CD8-positive, alpha-beta memory T cell (primary cell): ENCODE measurements at regions not wholly inside any gene's neighbourhood (a gene's known extent, or its start where the extent isn't known, plus 50 kb on each side); places are given as distances from the start of the nearest gene placed in this dataset.

Experiments used
- CTCF ChIA-PET: fragments of 350-600 bp; sonication (Branson Sonifier 250); formaldehyde crosslinking; loops from one replicate; lab custom pipeline; 2021; ENCODE audit warnings: antibody characterized with exemption; lab: Charles Lee
- POLR2A ChIA-PET: fragments of 350-600 bp; sonication (Branson Sonifier 250); formaldehyde crosslinking; loops from one replicate; lab custom pipeline; 2021; ENCODE audit warnings: antibody characterized with exemption; lab: Charles Lee
- DNase-seq, 5 donors: peaks; one replicate each; pipeline versions ENCODE4 v3.0.0 to v3.0.0-alpha.2; 2020 to 2022; ENCODE audit warnings: mixed read lengths in 1 of 5
- H3K27ac ChIP-seq: one replicate; pipeline ENCODE4 v1.7.0; 2013; ENCODE audit warnings: low read depth, mild to moderate bottlenecking, low read length, moderate library complexity
- H3K27me3 ChIP-seq: 2 replicates; pipeline ENCODE4 v1.7.0; 2013; ENCODE audit warnings: low read length, mild to moderate bottlenecking; ENCODE audit not compliant: insufficient read depth, poor library complexity, severe bottlenecking
- H3K36me3 ChIP-seq: 2 replicates; pipeline ENCODE4 v1.7.0; 2013; ENCODE audit warnings: mild to moderate bottlenecking, low read length, moderate library complexity; ENCODE audit not compliant: insufficient read depth
- H3K4me1 ChIP-seq: 2 replicates; pipeline ENCODE4 v1.7.0; 2013; ENCODE audit warnings: mild to moderate bottlenecking, low read length, moderate library complexity; ENCODE audit not compliant: insufficient read depth
- H3K4me3 ChIP-seq: 2 replicates; pipeline ENCODE4 v1.7.0; 2013; ENCODE audit warnings: mild to moderate bottlenecking, low read length
- H3K9me3 ChIP-seq: 2 replicates; pipeline ENCODE4 v1.7.0; 2013; ENCODE audit warnings: mild to moderate bottlenecking, low read length
- H3K27ac Mint-ChIP-seq, 8 donors: one replicate each; pipeline ENCODE4 v1.8.0; 2020 to 2021; ENCODE audit warnings: mixed read lengths in 8 of 8, mild to moderate bottlenecking in 6 of 8, inconsistent platforms in 3 of 8, moderate library complexity in 3 of 8
- H3K27me3 Mint-ChIP-seq, 2 donors: one replicate each; pipeline ENCODE4 v1.8.0; 2020 to 2021; ENCODE audit warnings: mixed read lengths in 2 of 2, mild to moderate bottlenecking in 1 of 2, moderate library complexity in 1 of 2
- H3K36me3 Mint-ChIP-seq, 3 donors: one replicate each; pipeline ENCODE4 v1.8.0; 2020 to 2021; ENCODE audit warnings: mixed read lengths in 3 of 3, inconsistent platforms in 1 of 3, mild to moderate bottlenecking in 1 of 3
- H3K4me1 Mint-ChIP-seq, 3 donors: one replicate each; pipeline ENCODE4 v1.8.0; 2020 to 2021; ENCODE audit warnings: mixed read lengths in 3 of 3, inconsistent platforms in 1 of 3, mild to moderate bottlenecking in 1 of 3
- H3K4me3 Mint-ChIP-seq, 7 donors: one replicate each; pipeline ENCODE4 v1.8.0; 2020 to 2021; ENCODE audit warnings: mixed read lengths in 7 of 7, mild to moderate bottlenecking in 6 of 7, moderate library complexity in 4 of 7, inconsistent platforms in 2 of 7
- H3K9me3 Mint-ChIP-seq, 5 donors: one replicate each; pipeline ENCODE4 v1.8.0; 2020 to 2022; ENCODE audit warnings: mixed read lengths in 5 of 5, mild to moderate bottlenecking in 3 of 5, moderate library complexity in 2 of 5, inconsistent platforms in 1 of 5

GRCh38 chr2:210833403-210833802 is 277.0 kb downstream of the CPS1 start:
- Histone ChIP-seq H3K4me1 (no peaks in the 10 kb centered on the region), H3K27me3 (no peaks in the 10 kb centered on the region), H3K36me3 (no peaks in the 10 kb centered on the region), H3K4me3 (no peak overlapping the region), H3K9me3 (no peaks in the 10 kb centered on the region), H3K27ac (no peak overlapping the region)
- H3K27ac Mint-ChIP-seq = no peak overlapping the region
- no peaks in the 10 kb centered on the region for H3K4me1 Mint-ChIP-seq
- no peaks in the 10 kb centered on the region for H3K27me3 Mint-ChIP-seq
- H3K36me3 Mint-ChIP-seq = no peaks in the 10 kb centered on the region
- no peak for DNase-seq
- POLR2A ChIA-PET = interaction anchor here (0.6 kb wide), 1 partner anchor 100 kb away, joined by 3 read pairs; no protein-coding TSS in a partner anchor
- CTCF ChIA-PET = no interaction called here
- no peak overlapping the region for H3K4me3 Mint-ChIP-seq
- peaks cover 0 to 12% (median 2%) of the 10 kb centered on the region in 5 donors for H3K9me3 Mint-ChIP-seq

- H3K4me3 Mint-ChIP-seq = no peak overlapping the region
- Histone ChIP-seq H3K9me3 (no peaks in the 10 kb centered on the region), H3K4me3 (no peak overlapping the region), H3K4me1 (no peaks in the 10 kb centered on the region), H3K27me3 (no peaks in the 10 kb centered on the region), H3K27ac (no peak overlapping the region), H3K36me3 (no peaks in the 10 kb centered on the region)
- H3K36me3 Mint-ChIP-seq = no peaks in the 10 kb centered on the region
- no peak for DNase-seq
- H3K9me3 Mint-ChIP-seq = peaks cover 0 to 4% (median 0%) of the 10 kb centered on the region in 5 donors
- POLR2A ChIA-PET = no interaction called here
- CTCF ChIA-PET = no interaction called here
- no peaks in the 10 kb centered on the region for H3K27me3 Mint-ChIP-seq
- no peaks in the 10 kb centered on the region for H3K4me1 Mint-ChIP-seq
- H3K27ac Mint-ChIP-seq = no peak overlapping the region
Observed at GRCh38 chr2:210839034-210839433, 282.6 kb downstream of the CPS1 start.

GRCh38 chr2:210839450-210839849 is 283.1 kb downstream of the CPS1 start:
- no peaks in the 10 kb centered on the region for H3K27me3 ChIP-seq
- POLR2A ChIA-PET = no interaction called here
- DNase-seq = no peak
- peaks cover 0 to 4% (median 0%) of the 10 kb centered on the region in 5 donors for H3K9me3 Mint-ChIP-seq
- H3K4me3 Mint-ChIP-seq = no peak overlapping the region
- H3K9me3 ChIP-seq = no peaks in the 10 kb centered on the region
- H3K4me1 ChIP-seq = no peaks in the 10 kb centered on the region
- no peak overlapping the region for H3K4me3 ChIP-seq
- no peaks in the 10 kb centered on the region for H3K27me3 Mint-ChIP-seq
- H3K27ac ChIP-seq = no peak overlapping the region
- H3K4me1 Mint-ChIP-seq = no peaks in the 10 kb centered on the region
- H3K36me3 ChIP-seq = no peaks in the 10 kb centered on the region
- CTCF ChIA-PET = no interaction called here
- no peaks in the 10 kb centered on the region for H3K36me3 Mint-ChIP-seq
- no peak overlapping the region for H3K27ac Mint-ChIP-seq

GRCh38 chr2:210842896-210843295 is 286.5 kb downstream of the CPS1 start:
- H3K36me3 ChIP-seq = no peaks in the 10 kb centered on the region
- H3K27ac ChIP-seq = no peak overlapping the region
- CTCF ChIA-PET = no interaction called here
- POLR2A ChIA-PET = no interaction called here
- Mint-ChIP-seq H3K4me3 (no peak overlapping the region), H3K27ac (no peak overlapping the region), H3K4me1 (no peaks in the 10 kb centered on the region), H3K9me3 (peaks cover 0 to 4% (median 0%) of the 10 kb centered on the region in 5 donors), H3K27me3 (no peaks in the 10 kb centered on the region), H3K36me3 (no peaks in the 10 kb centered on the region)
- H3K4me1 ChIP-seq = no peaks in the 10 kb centered on the region
- no peaks in the 10 kb centered on the region for H3K27me3 ChIP-seq
- no peak for DNase-seq
- no peak overlapping the region for H3K4me3 ChIP-seq
- H3K9me3 ChIP-seq = no peaks in the 10 kb centered on the region

GRCh38 chr2:210844016-210844415 is 287.6 kb downstream of the CPS1 start:
- no peaks in the 10 kb centered on the region for H3K9me3 ChIP-seq
- no peaks in the 10 kb centered on the region for H3K27me3 ChIP-seq
- no peak overlapping the region for H3K27ac ChIP-seq
- Mint-ChIP-seq H3K27ac (no peak overlapping the region), H3K27me3 (no peaks in the 10 kb centered on the region), H3K4me1 (no peaks in the 10 kb centered on the region), H3K9me3 (peaks cover 0 to 4% (median 0%) of the 10 kb centered on the region in 5 donors), H3K4me3 (no peak overlapping the region), H3K36me3 (no peaks in the 10 kb centered on the region)
- H3K4me1 ChIP-seq = no peaks in the 10 kb centered on the region
- H3K4me3 ChIP-seq = no peak overlapping the region
- ChIA-PET POLR2A (no interaction called here), CTCF (no interaction called here)
- H3K36me3 ChIP-seq = no peaks in the 10 kb centered on the region
- DNase-seq = no peak

- no peaks in the 10 kb centered on the region for H3K27me3 ChIP-seq
- ChIA-PET POLR2A (no interaction called here), CTCF (no interaction called here)
- Mint-ChIP-seq H3K9me3 (peaks cover 0 to 6% (median 2%) of the 10 kb centered on the region in 5 donors), H3K4me1 (no peaks in the 10 kb centered on the region), H3K36me3 (no peaks in the 10 kb centered on the region), H3K27ac (no peak overlapping the region), H3K4me3 (no peak overlapping the region), H3K27me3 (no peaks in the 10 kb centered on the region)
- H3K4me1 ChIP-seq = no peaks in the 10 kb centered on the region
- DNase-seq = no peak
- H3K36me3 ChIP-seq = no peaks in the 10 kb centered on the region
- no peak overlapping the region for H3K27ac ChIP-seq
- no peaks in the 10 kb centered on the region for H3K9me3 ChIP-seq
- no peak overlapping the region for H3K4me3 ChIP-seq
Observed at GRCh38 chr2:210859314-210859713, 302.9 kb downstream of the CPS1 start.

- no peak overlapping the region for H3K27ac ChIP-seq
- no peaks in the 10 kb centered on the region for H3K9me3 ChIP-seq
- POLR2A ChIA-PET = no interaction called here
- no peaks in the 10 kb centered on the region for H3K4me1 ChIP-seq
- Mint-ChIP-seq H3K27me3 (no peaks in the 10 kb centered on the region), H3K4me3 (no peak overlapping the region), H3K27ac (no peak overlapping the region), H3K4me1 (no peaks in the 10 kb centered on the region), H3K9me3 (peaks cover 0 to 5% (median 2%) of the 10 kb centered on the region in 5 donors), H3K36me3 (no peaks in the 10 kb centered on the region)
- H3K4me3 ChIP-seq = no peak overlapping the region
- no peaks in the 10 kb centered on the region for H3K36me3 ChIP-seq
- no peaks in the 10 kb centered on the region for H3K27me3 ChIP-seq
- CTCF ChIA-PET = no interaction called here
- DNase-seq = no peak
Observed at GRCh38 chr2:210860276-210860675, 303.9 kb downstream of the CPS1 start.

- Mint-ChIP-seq H3K4me3 (no peak overlapping the region), H3K9me3 (peaks cover 0 to 5% (median 2%) of the 10 kb centered on the region in 5 donors), H3K27me3 (no peaks in the 10 kb centered on the region), H3K4me1 (no peaks in the 10 kb centered on the region), H3K27ac (peak overlapping the region in 1 of 8 donors; percentile 5), H3K36me3 (no peaks in the 10 kb centered on the region)
- Histone ChIP-seq H3K27ac (no peak overlapping the region), H3K27me3 (no peaks in the 10 kb centered on the region), H3K4me3 (no peak overlapping the region), H3K9me3 (no peaks in the 10 kb centered on the region), H3K4me1 (no peaks in the 10 kb centered on the region), H3K36me3 (no peaks in the 10 kb centered on the region)
- ChIA-PET CTCF (no interaction called here), POLR2A (no interaction called here)
- no peak for DNase-seq
Observed at GRCh38 chr2:210861038-210861665, 304.8 kb downstream of the CPS1 start.
